DOHH2 (cell line): ENCODE measurements at regions not wholly inside any gene's neighbourhood (a gene's known extent, or its start where the extent isn't known, plus 50 kb on each side); places are given as distances from the start of the nearest gene placed in this dataset.

Experiments
- H3F3A ChIP-seq: fragments of 200-600 bp; sonication (generic), shearing (Covaris generic); 2 replicates; pipeline ENCODE4 v1.6.0; 2016; ENCODE audit warnings: antibody characterized with exemption, mild to moderate bottlenecking; ENCODE audit not compliant: control insufficient read depth, insufficient read depth
- H3K27ac ChIP-seq: fragments of 200-600 bp; sonication (generic); 2 replicates; pipeline ENCODE4 v1.5.1; 2014; ENCODE audit warnings: low read depth, mild to moderate bottlenecking, low read length, moderate library complexity
- H3K27me3 ChIP-seq: fragments of 200-600 bp; sonication (generic); 2 replicates; pipeline ENCODE4 v1.6.1; 2014; ENCODE audit warnings: mild to moderate bottlenecking, low read length, mixed read lengths; ENCODE audit not compliant: control insufficient read depth
- H3K36me3 ChIP-seq: fragments of 200-600 bp; sonication (generic); 2 replicates; pipeline ENCODE4 v1.6.1; 2014; ENCODE audit warnings: mild to moderate bottlenecking, low read length, moderate library complexity, mixed read lengths; ENCODE audit not compliant: control insufficient read depth
- H3K4me1 ChIP-seq: fragments of 200-600 bp; sonication (generic); 2 replicates; pipeline ENCODE4 v1.6.1; 2014; ENCODE audit warnings: mild to moderate bottlenecking, low read length, mixed read lengths; ENCODE audit not compliant: control insufficient read depth
- H3K4me2 ChIP-seq: fragments of 200-600 bp; sonication (generic); 2 replicates; pipeline ENCODE4 v1.6.0; 2014; ENCODE audit warnings: mild to moderate bottlenecking, low read length, moderate library complexity
- H3K4me3 ChIP-seq: fragments of 200-600 bp; sonication (generic); 2 replicates; pipeline ENCODE4 v1.5.1; 2014; ENCODE audit warnings: mild to moderate bottlenecking, low read length, mixed read lengths
- H3K79me2 ChIP-seq: fragments of 200-600 bp; sonication (generic); 2 replicates; pipeline ENCODE4 v1.6.1; 2014; ENCODE audit warnings: mild to moderate bottlenecking, low read length, mixed read lengths; ENCODE audit not compliant: control insufficient read depth
- H3K9me2 ChIP-seq: fragments of 200-600 bp; sonication (generic); replicated peaks from 2 replicates; pipeline ENCODE4 v1.6.1; 2014; ENCODE audit warnings: mild to moderate bottlenecking, low read length, mixed read lengths; ENCODE audit not compliant: control insufficient read depth
- H3K9me3 ChIP-seq: fragments of 200-600 bp; sonication (generic); 2 replicates; pipeline ENCODE4 v1.6.1; 2014; ENCODE audit warnings: antibody characterized with exemption, low read length, mixed read lengths; ENCODE audit not compliant: control insufficient read depth, insufficient read depth
- H4K20me1 ChIP-seq: fragments of 200-600 bp; sonication (generic); 2 replicates; pipeline ENCODE4 v1.6.0; 2014; ENCODE audit warnings: low read depth, mild to moderate bottlenecking, antibody characterized with exemption, low read length, moderate library complexity; ENCODE audit not compliant: control insufficient read depth, insufficient read depth
- CTCF ChIP-seq: fragments of 200-600 bp; sonication (generic); IDR thresholded peaks from one replicate; pipeline ENCODE4 v1.5.1; 2014; ENCODE audit warnings: antibody characterized with exemption, mild to moderate bottlenecking, low read depth, low read length; ENCODE audit not compliant: poor library complexity, severe bottlenecking
- EZH2phosphoT487 ChIP-seq: fragments of 200-600 bp; sonication (generic); IDR thresholded peaks from 2 replicates; pipeline ENCODE4 v1.6.1; 2017; ENCODE audit warnings: borderline replicate concordance, mild to moderate bottlenecking, antibody characterized with exemption, low read length, moderate library complexity, mixed read lengths

GRCh38 chr2:147468963-147469362, 375.9 kb upstream of the ACVR2A start:
- no peak overlapping the region for H3K4me2 ChIP-seq
- no peak for TF ChIP-seq EZH2phosphoT487
- TF ChIP-seq CTCF = no peak

GRCh38 chr2:147468349-147468748, 376.5 kb upstream of the ACVR2A start:
- no peak for TF ChIP-seq EZH2phosphoT487
- no peak for TF ChIP-seq CTCF
- Histone ChIP-seq H3K27ac (no peak overlapping the region), H3K4me2 (no peak overlapping the region), H3K27me3 (no peaks in the 10 kb centered on the region), H3K4me1 (no peaks in the 10 kb centered on the region), H3F3A (no peaks in the 10 kb centered on the region), H3K36me3 (no peaks in the 10 kb centered on the region), H3K4me3 (no peak overlapping the region), H4K20me1 (no peaks in the 10 kb centered on the region), H3K9me3 (no peaks in the 10 kb centered on the region), H3K9me2 (no peaks in the 10 kb centered on the region), H3K79me2 (no peaks in the 10 kb centered on the region)

More at GRCh38 chr2:147468963-147469362, 375.9 kb upstream of the ACVR2A start:
- Histone ChIP-seq H3K27me3 (no peaks in the 10 kb centered on the region), H3K79me2 (no peaks in the 10 kb centered on the region), H3K36me3 (no peaks in the 10 kb centered on the region), H3K4me3 (no peak overlapping the region), H4K20me1 (no peaks in the 10 kb centered on the region), H3K9me3 (no peaks in the 10 kb centered on the region), H3K4me1 (no peaks in the 10 kb centered on the region), H3F3A (no peaks in the 10 kb centered on the region), H3K9me2 (no peaks in the 10 kb centered on the region), H3K27ac (no peak overlapping the region)

GRCh38 chr2:147467441-147467840, 377.4 kb upstream of the ACVR2A start:
- Histone ChIP-seq H3K4me3 (no peak overlapping the region), H3K4me2 (no peak overlapping the region), H3K79me2 (no peaks in the 10 kb centered on the region), H3K27me3 (no peaks in the 10 kb centered on the region), H3K9me2 (no peaks in the 10 kb centered on the region), H3K4me1 (no peaks in the 10 kb centered on the region), H3F3A (no peaks in the 10 kb centered on the region), H3K36me3 (no peaks in the 10 kb centered on the region), H3K9me3 (no peaks in the 10 kb centered on the region), H4K20me1 (no peaks in the 10 kb centered on the region), H3K27ac (no peak overlapping the region)
- no peak for TF ChIP-seq EZH2phosphoT487
- TF ChIP-seq CTCF = no peak
